Esophagus muscularis mucosa (tissue), 4 donors: ENCODE measurements at regions not wholly inside any gene's neighbourhood (a gene's known extent, or its start where the extent isn't known, plus 50 kb on each side); places are given as distances from the start of the nearest gene placed in this dataset.

ENCODE experiments used
- DNase-seq: peaks from one replicate; pipeline ENCODE4 v3.0.0-alpha.2; 2017; ENCODE audit errors: extremely low spot score
- H3K27ac ChIP-seq, 4 donors: fragments of 200-600 bp; sonication (generic); replicated peaks in 1 of 4; 1 replicate in 3 of 4; 2 replicates in 1 of 4; pipeline ENCODE4 v1.5.1; 2016 to 2019; ENCODE audit warnings: mild to moderate bottlenecking in 1 of 4
- H3K27me3 ChIP-seq, 4 donors: fragments of 200-600 bp; sonication (generic); one replicate each; pipeline versions ENCODE4 v1.5.1 to v1.6.0; 2016 to 2019
- H3K36me3 ChIP-seq, 4 donors: fragments of 200-600 bp; sonication (generic); one replicate each; pipeline ENCODE4 v1.5.1; 2016 to 2019
- H3K4me1 ChIP-seq, 4 donors: fragments of 200-600 bp; sonication (generic); one replicate each; pipeline ENCODE4 v1.5.1; 2016 to 2019
- H3K4me3 ChIP-seq, 4 donors: fragments of 200-600 bp; sonication (generic); 1 replicate in 2 of 4; 2 replicates in 2 of 4; pipeline ENCODE4 v1.5.1; 2016 to 2019; ENCODE audit warnings: mild to moderate bottlenecking in 4 of 4, moderate library complexity in 1 of 4
- H3K9me3 ChIP-seq, 4 donors: fragments of 200-600 bp; sonication (generic); 1 replicate in 3 of 4; 2 replicates in 1 of 4; pipeline ENCODE4 v1.5.1; 2016 to 2019
- CTCF ChIP-seq, 3 experiments: fragments of 200-600 bp in 2 of 3; fragments of 450-650 bp in 1 of 3; sonication (generic) in 2 of 3; IDR thresholded peaks; one replicate each; pipeline ENCODE4 v1.5.1; 2017 to 2019; ENCODE audit warnings: antibody characterized with exemption in 3 of 3, mild to moderate bottlenecking in 2 of 3, moderate library complexity in 1 of 3
- EP300 ChIP-seq: sonication (generic); formaldehyde crosslinking; IDR thresholded peaks from one replicate; pipeline ENCODE4 v1.6.1; 2017; ENCODE audit warnings: antibody characterized with exemption
- POLR2A ChIP-seq: fragments of 450-650 bp; IDR thresholded peaks from one replicate; pipeline ENCODE4 v1.6.1; 2017; ENCODE audit warnings: antibody characterized with exemption, moderate library complexity, mild to moderate bottlenecking, low read depth
- POLR2AphosphoS5 ChIP-seq, 2 donors: sonication (generic); formaldehyde crosslinking; IDR thresholded peaks; one replicate each; pipeline ENCODE4 v1.6.1; 2017; ENCODE audit warnings: antibody characterized with exemption in 2 of 2
- WGBS: methylation state at CpG from one replicate; pipeline ENCODE4 v1.1.5; 2018; 5-methylcytosine and 5-hydroxymethylcytosine counted together
- intact Hi-C: fragments of 100-400 bp; cut with DNase I; formaldehyde crosslinking; loops from one replicate; pipeline ENCODE4 v1.15.1; 2023

DNA sequence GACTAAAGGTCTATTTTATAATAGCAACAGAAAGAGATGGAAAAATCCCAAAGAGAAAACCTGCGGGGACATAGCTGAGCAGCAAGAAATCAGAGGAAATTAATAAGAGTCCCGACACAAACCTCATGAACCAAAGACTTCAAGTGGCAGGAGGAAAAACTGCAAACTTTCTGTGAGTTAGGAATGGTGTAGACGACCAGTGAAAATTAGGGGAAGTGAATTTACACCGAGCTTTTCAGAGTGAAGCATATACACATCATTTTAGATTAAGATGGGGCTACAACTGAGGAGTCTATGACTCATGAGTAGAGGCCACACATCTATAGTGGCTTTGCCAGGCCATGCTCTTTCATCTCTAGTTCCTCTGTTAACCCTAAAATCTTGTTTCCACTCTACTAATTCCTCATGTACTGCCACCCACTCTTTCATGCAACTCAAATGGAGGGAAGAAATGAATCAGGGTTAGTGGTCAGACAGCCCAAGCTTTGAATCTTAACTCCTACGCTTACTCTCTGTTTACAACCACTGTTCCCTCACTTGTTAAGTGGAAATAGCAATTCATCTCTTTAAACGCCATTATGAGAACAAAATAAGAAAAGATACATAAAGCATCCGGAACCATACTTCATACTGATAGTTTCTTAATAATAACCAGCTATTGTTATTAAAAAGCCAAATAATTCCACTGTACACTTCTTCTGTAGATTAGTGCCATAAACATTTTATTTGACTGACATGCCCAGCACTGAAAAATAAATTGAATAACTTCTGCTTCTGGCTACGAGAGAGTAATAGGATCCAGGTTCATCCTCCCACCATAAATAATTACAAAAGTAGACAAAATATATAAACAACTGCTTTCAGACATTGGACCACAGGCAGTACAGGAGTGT is 219.3 kb downstream of the RMST start:
- Histone ChIP-seq H3K27ac (no peak overlapping the region), H3K9me3 (no peaks in the 10 kb centered on the region), H3K27me3 (no peaks in the 10 kb centered on the region), H3K4me3 (no peak overlapping the region), H3K4me1 (no peaks in the 10 kb centered on the region), H3K36me3 (no peaks in the 10 kb centered on the region)
- TF ChIP-seq POLR2A, result no peak
- TF ChIP-seq POLR2AphosphoS5 (IDR thresholded peaks at IDR 0.05), result no peak
- no peak for TF ChIP-seq EP300
- no peak for TF ChIP-seq CTCF (IDR thresholded peaks at IDR 0.05)
- intact Hi-C loops, result no loop called here
- WGBS, result 74% methylated on average over 8 of the region's 8 CpGs
- no peak for DNase-seq

DNA sequence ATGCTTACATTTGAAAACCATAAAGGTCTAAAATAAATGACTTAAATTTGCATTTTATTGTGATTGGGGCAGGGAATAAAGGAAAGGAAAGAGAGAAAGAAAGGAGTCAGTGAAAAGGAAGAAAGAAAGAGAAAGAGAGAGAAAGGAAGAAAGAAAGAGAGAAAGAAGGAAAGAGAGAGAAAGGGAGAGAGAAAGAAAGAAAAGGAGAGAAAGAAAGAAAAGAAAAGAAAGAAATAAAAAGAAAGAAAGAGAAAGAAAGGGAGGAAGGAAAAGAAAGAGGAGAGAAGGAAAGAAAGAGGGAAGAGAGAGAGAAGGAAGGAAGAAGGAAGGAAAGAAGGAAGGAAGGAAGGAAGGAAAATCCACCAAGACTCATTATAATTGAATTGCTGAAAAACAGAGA is 222.8 kb downstream of the RMST start:
- intact Hi-C loops, result no loop called here
- no peaks in the 10 kb centered on the region for H3K9me3 ChIP-seq
- H3K27me3 ChIP-seq, result no peaks in the 10 kb centered on the region
- no peak overlapping the region for H3K4me3 ChIP-seq
- H3K36me3 ChIP-seq, result no peaks in the 10 kb centered on the region
- no peak for DNase-seq
- no peaks in the 10 kb centered on the region for H3K4me1 ChIP-seq
- no peak overlapping the region for H3K27ac ChIP-seq
- no peak for TF ChIP-seq EP300
- no peak for TF ChIP-seq CTCF (IDR thresholded peaks at IDR 0.05)
- TF ChIP-seq POLR2A, result no peak
- no peak for TF ChIP-seq POLR2AphosphoS5 (IDR thresholded peaks at IDR 0.05)

GRCh38 chr12:97701901-97702300 is 239.3 kb downstream of the RMST start:
- no peak for DNase-seq
- intact Hi-C loops, result no loop called here
- no peaks in the 10 kb centered on the region for H3K9me3 ChIP-seq
- no peaks in the 10 kb centered on the region for H3K27me3 ChIP-seq
- H3K4me3 ChIP-seq, result no peak overlapping the region
- TF ChIP-seq POLR2A (no peak), EP300 (no peak), POLR2AphosphoS5 (IDR thresholded peaks at IDR 0.05) (no peak), CTCF (IDR thresholded peaks at IDR 0.05) (no peak)
- H3K27ac ChIP-seq, result no peak overlapping the region
- no peaks in the 10 kb centered on the region for H3K36me3 ChIP-seq
- 52% methylated on average over 4 of the region's 4 CpGs for WGBS
- no peaks in the 10 kb centered on the region for H3K4me1 ChIP-seq

GRCh38 chr12:97711392-97711791 is 248.8 kb downstream of the RMST start:
- Histone ChIP-seq H3K27me3 (no peaks in the 10 kb centered on the region), H3K9me3 (no peaks in the 10 kb centered on the region), H3K27ac (no peak overlapping the region), H3K4me1 (peaks cover 0 to 6% (median 0%) of the 10 kb centered on the region in 4 donors), H3K36me3 (no peaks in the 10 kb centered on the region), H3K4me3 (no peak overlapping the region)
- intact Hi-C loops, result no loop called here
- TF ChIP-seq EP300, result no peak
- TF ChIP-seq POLR2AphosphoS5 (IDR thresholded peaks at IDR 0.05), result no peak
- TF ChIP-seq CTCF (IDR thresholded peaks at IDR 0.05), result no peak
- TF ChIP-seq POLR2A, result no peak
- whole genome bisulfite sequencing, result 85% methylated on average over 1 of the region's 1 CpG
- DNase-seq, result no peak
